ENCODE measurements at regions not wholly inside any gene's neighbourhood (a gene's known extent, or its start where the extent isn't known, plus 50 kb on each side); places are given as distances from the start of the nearest gene placed in this dataset.

- FAIRE-seq (no peak), ATAC-seq (no peak), DNase-seq (ENCODE audit: low spot score) (no peak)
- no TSS peak for BruUV-seq (replicated peaks)
- H3K79me2 ChIP-seq (ENCODE audit: insufficient read depth, low read length): no peaks in the 10 kb centered on the region
- H3K36me3 ChIP-seq (replicated peaks in 1 of 2; ENCODE audit: control insufficient read depth in 1 of 2, insufficient read depth in 2 of 2, low read length in 2 of 2): no peaks in the 10 kb centered on the region
- no peak overlapping the region for H3K4me3 ChIP-seq (replicated peaks in 1 of 3; ENCODE audit: insufficient read depth in 1 of 3, low read depth in 2 of 3, low read length in 3 of 3)
- no peaks in the 10 kb centered on the region for H3K4me1 ChIP-seq (ENCODE audit: insufficient read depth, low read length)
- no peaks in the 10 kb centered on the region for H3K27me3 ChIP-seq (ENCODE audit: control insufficient read depth in 1 of 2, insufficient read depth in 2 of 2, low read length in 2 of 2)
- no peak overlapping the region for H3K27ac ChIP-seq (ENCODE audit: extremely low read length, insufficient read depth, low read length)
- no peak overlapping the region for H3K9ac ChIP-seq (ENCODE audit: insufficient read depth, low read depth, low read length)
- WGBS (ENCODE audit: low lambda C conversion rate): 50% methylated on average over 3 of the region's 3 CpGs
- ChIA-PET CTCF (ENCODE audit: low intra/inter-chr PET ratio, low total read pairs) (no interaction called here), POLR2A (no interaction called here)
- no peaks in the 10 kb centered on the region for H3K9me3 ChIP-seq (ENCODE audit: low read length)
- in situ Hi-C loops (cut with HindIII; ENCODE audit: extremely low pct_ligation_motif_present, low pct_unique_long_range_greater_than_20kb): no loop called here
- no peak overlapping the region for H2AFZ ChIP-seq (ENCODE audit: low read length)
- intact Hi-C loops (cut with micrococcal nuclease; ENCODE audit: unreplicated experiment): no loop called here
- H3K4me2 ChIP-seq (ENCODE audit: low read depth, low read length): no peak overlapping the region
- no peaks in the 10 kb centered on the region for H4K20me1 ChIP-seq (ENCODE audit: insufficient read depth, low read length)
- TF ChIP-seq DMTF1 (CRISPR knock-in tag; IDR thresholded peaks at IDR 0.05): no peak
- no peak for TF ChIP-seq ZNF121 (CRISPR knock-in tag; IDR thresholded peaks at IDR 0.05)
- no peak for TF ChIP-seq DRAP1 (CRISPR knock-in tag; IDR thresholded peaks at IDR 0.05)
- TF ChIP-seq ZNF737 (CRISPR knock-in tag; IDR thresholded peaks at IDR 0.05; ENCODE audit: borderline replicate concordance): no peak
- TF ChIP-seq SALL1 (CRISPR knock-in tag; IDR thresholded peaks at IDR 0.05): no peak
- TF ChIP-seq AFF4 (CRISPR knock-in tag; IDR thresholded peaks at IDR 0.05): no peak
- TF ChIP-seq ZNF326 (CRISPR knock-in tag; IDR thresholded peaks at IDR 0.05; ENCODE audit: borderline replicate concordance): no peak
- TF ChIP-seq HDAC2 (CRISPR knock-in tag; IDR thresholded peaks at IDR 0.05): no peak
- TF ChIP-seq, protein P1, sequence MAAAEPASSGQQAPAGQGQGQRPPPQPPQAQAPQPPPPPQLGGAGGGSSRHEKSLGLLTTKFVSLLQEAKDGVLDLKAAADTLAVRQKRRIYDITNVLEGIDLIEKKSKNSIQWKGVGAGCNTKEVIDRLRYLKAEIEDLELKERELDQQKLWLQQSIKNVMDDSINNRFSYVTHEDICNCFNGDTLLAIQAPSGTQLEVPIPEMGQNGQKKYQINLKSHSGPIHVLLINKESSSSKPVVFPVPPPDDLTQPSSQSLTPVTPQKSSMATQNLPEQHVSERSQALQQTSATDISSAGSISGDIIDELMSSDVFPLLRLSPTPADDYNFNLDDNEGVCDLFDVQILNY (CRISPR knock-in tag; conservative IDR thresholded peaks at IDR 0.05): no peak
- TF ChIP-seq, protein P2, sequence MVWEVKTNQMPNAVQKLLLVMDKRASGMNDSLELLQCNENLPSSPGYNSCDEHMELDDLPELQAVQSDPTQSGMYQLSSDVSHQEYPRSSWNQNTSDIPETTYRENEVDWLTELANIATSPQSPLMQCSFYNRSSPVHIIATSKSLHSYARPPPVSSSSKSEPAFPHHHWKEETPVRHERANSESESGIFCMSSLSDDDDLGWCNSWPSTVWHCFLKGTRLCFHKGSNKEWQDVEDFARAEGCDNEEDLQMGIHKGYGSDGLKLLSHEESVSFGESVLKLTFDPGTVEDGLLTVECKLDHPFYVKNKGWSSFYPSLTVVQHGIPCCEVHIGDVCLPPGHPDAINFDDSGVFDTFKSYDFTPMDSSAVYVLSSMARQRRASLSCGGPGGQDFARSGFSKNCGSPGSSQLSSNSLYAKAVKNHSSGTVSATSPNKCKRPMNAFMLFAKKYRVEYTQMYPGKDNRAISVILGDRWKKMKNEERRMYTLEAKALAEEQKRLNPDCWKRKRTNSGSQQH (CRISPR knock-in tag; IDR thresholded peaks at IDR 0.05; ENCODE audit: low read depth): no peak
- no peak for TF ChIP-seq ZFP1 (CRISPR knock-in tag; IDR thresholded peaks at IDR 0.05)
- TF ChIP-seq UBTF (CRISPR knock-in tag; IDR thresholded peaks at IDR 0.05): no peak
- no peak for TF ChIP-seq MBD4 (IDR thresholded peaks at IDR 0.05; ENCODE audit: borderline replicate concordance, low read length)
Observed at GRCh38 chr2:181318504-181319280, 138.5 kb upstream of the ITGA4 start.

Data from HepG2 (cell line).